Ovary (tissue), 7 donors: ENCODE measurements at regions not wholly inside any gene's neighbourhood (a gene's known extent, or its start where the extent isn't known, plus 50 kb on each side); places are given as distances from the start of the nearest gene placed in this dataset.

Experiments used
- DNase-seq, 5 donors: peaks; one replicate each; pipeline ENCODE4 v3.0.0-alpha.2; 2019 to 2020
- H3K27ac ChIP-seq, 2 donors: fragments of 200-600 bp; one replicate each; pipeline versions ENCODE4 v1.5.1 to v1.8.0; 2019 to 2022
- H3K27me3 ChIP-seq: fragments of 200-600 bp; one replicate; pipeline ENCODE4 v1.8.0; 2022
- H3K36me3 ChIP-seq: fragments of 200-600 bp; sonication (generic); one replicate; pipeline ENCODE4 v1.5.1; 2019
- H3K4me1 ChIP-seq: one replicate; pipeline ENCODE4 v1.8.1; 2013; ENCODE audit warnings: mild to moderate bottlenecking, moderate library complexity; ENCODE audit not compliant: insufficient read depth
- H3K4me3 ChIP-seq: fragments of 200-600 bp; sonication (generic); one replicate; pipeline ENCODE4 v1.5.1; 2017
- H3K9me3 ChIP-seq, 2 donors: fragments of 200-600 bp in 1 of 2; sonication (generic) in 1 of 2; one replicate each; pipeline versions ENCODE4 v1.5.1 to v1.8.1; 2013 to 2019; ENCODE audit warnings: mild to moderate bottlenecking in 1 of 2, moderate library complexity in 1 of 2
- CTCF ChIP-seq, 3 donors: fragments of 450-650 bp in 2 of 3; fragments of 200-600 bp in 1 of 3; IDR thresholded peaks; one replicate each; pipeline versions ENCODE4 v1.5.1 to v1.8.0; 2016 to 2022; ENCODE audit warnings: antibody characterized with exemption in 3 of 3, mild to moderate bottlenecking in 1 of 3
- EP300 ChIP-seq: sonication (generic); formaldehyde crosslinking; IDR thresholded peaks from one replicate; pipeline ENCODE4 v1.6.1; 2017; ENCODE audit warnings: antibody characterized with exemption
- POLR2A ChIP-seq: fragments of 450-650 bp; IDR thresholded peaks from one replicate; pipeline ENCODE4 v1.6.1; 2017; ENCODE audit warnings: antibody characterized with exemption, mild to moderate bottlenecking, moderate library complexity
- WGBS, 3 donors: extraction: QIAGEN DNeasy Blood & Tissue Kit in 1 of 3; methylation state at CpG; one replicate each; pipeline versions ENCODE4 v1.1.5 to v1.1.7; 2013 to 2017; 5-methylcytosine and 5-hydroxymethylcytosine counted together
- intact Hi-C, 4 donors: fragments of 100-400 bp; cut with DNase I; formaldehyde crosslinking; loops; one replicate each; pipeline versions ENCODE4 v1.11.0 to v1.15.1; 2022 to 2023
- donor health status: DM: no; HTN: no; CAD: no; lungs with moderate emphysema.
- donor health status: DM: no; HTN: no; CAD: no.
- donor health status: Bipolar disorder and iron deficiency.
- donor health status: DM: no; HTN: no; CAD: no.
- donor health status: DM: yes; HTN: yes; CAD: no.

- Histone ChIP-seq H3K9me3 (no peaks in the 10 kb centered on the region), H3K4me3 (no peak overlapping the region)
- 92 to 98% (median 92%) methylated on average over 5 of the region's 5 CpGs for WGBS, 3 donors
These were observed 710.0 kb downstream of the QKI start for GRCh38 chr6:164124473-164124872.

DNA sequence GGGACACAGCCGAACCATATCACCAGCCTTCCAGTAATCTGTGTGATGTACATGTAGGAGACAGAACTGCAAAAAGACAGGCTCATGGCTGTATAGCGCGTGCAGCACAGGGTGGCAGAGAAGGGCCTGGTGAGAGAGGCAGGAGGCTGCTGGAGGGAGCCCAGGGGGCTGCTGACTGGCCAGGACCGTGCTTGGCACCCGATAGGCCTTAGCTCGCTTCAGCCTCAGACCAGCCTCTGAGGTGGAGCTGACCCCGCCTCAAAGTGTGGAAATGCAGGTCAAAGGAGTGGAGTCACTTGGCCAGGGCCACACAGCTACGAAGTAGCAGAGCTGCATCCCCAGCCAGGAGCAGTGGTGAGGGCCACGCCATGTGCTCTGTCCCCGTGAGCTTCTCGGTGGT lies 707.6 kb downstream of the QKI start:
- intact Hi-C loops = no loop called here

More at GRCh38 chr6:164124473-164124872, 710.0 kb downstream of the QKI start:
- H3K27ac ChIP-seq = no peak overlapping the region
- intact Hi-C loops = no loop called here
- DNase-seq = no peak
- TF ChIP-seq CTCF (IDR thresholded peaks at IDR 0.05) (no peak), EP300 (no peak), POLR2A (no peak)
- H3K4me1 ChIP-seq = no peaks in the 10 kb centered on the region
- no peaks in the 10 kb centered on the region for H3K36me3 ChIP-seq
- no peaks in the 10 kb centered on the region for H3K27me3 ChIP-seq

DNA sequence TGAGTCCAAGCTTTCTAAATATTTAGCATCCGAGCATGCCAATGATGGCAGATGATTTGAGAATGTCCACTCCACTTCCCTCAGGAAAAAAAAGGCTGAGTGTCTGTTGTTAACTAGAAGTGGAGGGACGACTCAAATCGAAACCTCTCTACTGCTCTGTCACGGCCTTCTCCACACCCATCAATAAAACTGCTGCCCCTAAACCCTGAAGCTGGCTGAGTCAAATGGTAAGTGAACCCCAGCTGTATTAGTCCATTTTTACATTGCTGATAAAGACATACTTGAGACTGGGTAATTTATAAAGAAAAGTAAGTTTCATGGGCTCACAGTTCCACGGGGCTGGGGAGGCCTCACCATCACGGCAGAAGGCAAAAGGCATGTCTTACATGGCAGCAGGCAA lies 707.0 kb downstream of the QKI start:
- Histone ChIP-seq H3K9me3 (no peaks in the 10 kb centered on the region), H3K4me3 (no peak overlapping the region), H3K27me3 (no peaks in the 10 kb centered on the region), H3K36me3 (no peaks in the 10 kb centered on the region), H3K4me1 (no peaks in the 10 kb centered on the region), H3K27ac (no peak overlapping the region)
- TF ChIP-seq EP300 = no peak
- no peak for TF ChIP-seq CTCF (IDR thresholded peaks at IDR 0.05)
- no peak for TF ChIP-seq POLR2A
- DNase-seq = no peak
- 85 to 90% (median 87%) methylated on average over 6 of the region's 6 CpGs for WGBS, 3 donors
- intact Hi-C loops = no loop called here

More for the DNA sequence above, 707.6 kb downstream of the QKI start:
- 89 to 99% (median 90%) methylated on average over 10 to 11 of the region's 11 CpGs for WGBS, 3 donors
- Histone ChIP-seq H3K27ac (no peak overlapping the region), H3K9me3 (no peaks in the 10 kb centered on the region), H3K4me3 (no peak overlapping the region), H3K27me3 (no peaks in the 10 kb centered on the region), H3K4me1 (no peaks in the 10 kb centered on the region), H3K36me3 (no peaks in the 10 kb centered on the region)
- DNase-seq = no peak
- TF ChIP-seq EP300 = no peak
- no peak for TF ChIP-seq CTCF (IDR thresholded peaks at IDR 0.05)
- TF ChIP-seq POLR2A = no peak

DNA sequence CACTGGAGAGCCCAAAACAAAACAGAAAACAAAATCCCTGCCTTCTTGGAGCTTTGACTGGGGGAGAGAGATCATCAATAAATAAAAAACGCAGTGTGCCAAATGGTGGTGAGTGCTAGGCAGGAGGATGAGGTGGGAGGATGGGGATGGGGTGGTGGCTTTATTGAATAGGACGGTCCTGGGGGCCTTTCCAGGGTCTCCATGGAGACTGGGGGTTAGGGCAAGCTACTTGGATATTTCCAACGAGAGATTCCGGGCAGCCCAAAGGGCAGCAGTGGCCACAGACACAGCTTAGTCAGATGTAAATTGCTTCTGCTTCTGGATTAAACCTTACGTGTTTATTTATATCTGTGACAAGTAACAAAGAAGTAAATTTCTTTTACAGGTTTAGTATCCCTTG lies 700.1 kb downstream of the QKI start:
- no peak for DNase-seq
- Histone ChIP-seq H3K36me3 (no peaks in the 10 kb centered on the region), H3K9me3 (no peaks in the 10 kb centered on the region), H3K4me1 (no peaks in the 10 kb centered on the region), H3K27ac (no peak overlapping the region), H3K27me3 (no peaks in the 10 kb centered on the region), H3K4me3 (no peak overlapping the region)
- TF ChIP-seq EP300 (no peak), POLR2A (no peak), CTCF (IDR thresholded peaks at IDR 0.05) (no peak)
- 63 to 70% (median 66%) methylated on average over 5 of the region's 5 CpGs for WGBS, 3 donors
- intact Hi-C loops = loop anchor here in 1 of 4 donors (5.0 kb wide), 1 partner anchor 782 kb away; no protein-coding TSS in a partner anchor
